NCI-H82 (cell line): ENCODE measurements at regions not wholly inside any gene's neighbourhood (a gene's known extent, or its start where the extent isn't known, plus 50 kb on each side); places are given as distances from the start of the nearest gene placed in this dataset.
A peak's percentile ranks its signal among the peaks of the same experiment; 100 is the strongest.

Experiments used
- DNase-seq: peaks from one replicate; lab custom pipeline; 2025; lab: John Stamatoyannopoulos, UW

GRCh38 chr1:221306239-221306638, 427.0 kb downstream of the HLX start:
- DNase-seq: peak; percentile 50

GRCh38 chr1:221308534-221309511, 429.6 kb downstream of the HLX start:
- DNase-seq: no peak

GRCh38 chr1:221309723-221310122, 430.5 kb downstream of the HLX start:
- peak; percentile 44 for DNase-seq

- peak; percentile 87 for DNase-seq
Observed at GRCh38 chr1:221310180-221310579, 430.9 kb downstream of the HLX start.

GRCh38 chr1:221315330-221315729, 426.6 kb downstream of the DUSP10 start:
- no peak for DNase-seq

GRCh38 chr1:221316491-221317056, 425.3 kb downstream of the DUSP10 start:
- no peak for DNase-seq

GRCh38 chr1:221317537-221317936, 424.4 kb downstream of the DUSP10 start:
- DNase-seq: no peak

- peak; percentile 84 for DNase-seq
Observed at GRCh38 chr1:221327954-221328353, 413.9 kb downstream of the DUSP10 start.

GRCh38 chr1:221328371-221328770, 413.5 kb downstream of the DUSP10 start:
- no peak for DNase-seq

GRCh38 chr1:221331273-221332183, 410.4 kb downstream of the DUSP10 start:
- no peak for DNase-seq

- no peak for DNase-seq
Observed at GRCh38 chr1:221334062-221334461, 407.8 kb downstream of the DUSP10 start.

GRCh38 chr1:221335161-221336101, 406.5 kb downstream of the DUSP10 start:
- DNase-seq: no peak

- no peak for DNase-seq
Observed at GRCh38 chr1:221336126-221336525, 405.8 kb downstream of the DUSP10 start.

GRCh38 chr1:221337106-221337505, 404.8 kb downstream of the DUSP10 start:
- no peak for DNase-seq

GRCh38 chr1:221343136-221343535, 398.8 kb downstream of the DUSP10 start:
- no peak for DNase-seq

- DNase-seq: no peak
Observed at GRCh38 chr1:221343607-221344006, 398.3 kb downstream of the DUSP10 start.

- DNase-seq: no peak
Observed at GRCh38 chr1:221344693-221345092, 397.2 kb downstream of the DUSP10 start.

- no peak for DNase-seq
Observed at GRCh38 chr1:221347706-221348105, 394.2 kb downstream of the DUSP10 start.

- DNase-seq: no peak
Observed at GRCh38 chr1:221350091-221350490, 391.8 kb downstream of the DUSP10 start.

- peak; percentile 12 for DNase-seq
Observed at GRCh38 chr1:221356693-221357092, 385.2 kb downstream of the DUSP10 start.

GRCh38 chr1:221363039-221363438, 378.9 kb downstream of the DUSP10 start:
- no peak for DNase-seq
